K562 (cell line): ENCODE measurements at regions not wholly inside any gene's neighbourhood (a gene's known extent, or its start where the extent isn't known, plus 50 kb on each side); places are given as distances from the start of the nearest gene placed in this dataset.

Experiments
- ATAC-seq: fragments of 200-7000 bp; cut with Tn5 transposase; 3 replicates; pipeline ENCODE4 v1.9.1; 2020; ENCODE audit warnings: moderate library complexity
- BruUV-seq: library from RNA; stranded (reverse); fragments of 400-500 nt; replicated peaks from 2 replicates; lab custom pipeline; 2021; lab: Mats Ljungman, UMichigan
- CTCF ChIA-PET: fragments of 300-600 bp; formaldehyde crosslinking; extraction: SDS; loops from one replicate; lab custom pipeline; 2021; ENCODE audit warnings: low intra/inter-chr PET ratio; lab: Yijun Ruan, JAX
- POLR2A ChIA-PET: fragments of 300-600, 350-650 bp; sonication (Branson Sonifier 250); formaldehyde crosslinking; extraction: SDS; loops from one replicate; lab custom pipeline; 2021; ENCODE audit warnings: antibody characterized with exemption, inconsistent platforms; lab: Yijun Ruan, JAX
- DNase-seq, 4 experiments: peaks; one replicate each; pipeline versions ENCODE4 v3.0.0 to v3.0.0-alpha.2; 2011 to 2018; ENCODE audit warnings: low spot score in 3 of 4, mixed read lengths in 3 of 4; ENCODE audit errors: extremely low read depth in 1 of 4
- FAIRE-seq: peaks from 2 replicates; lab custom pipeline; 2011; peaks lifted over from hg19 to GRCh38; lab: Jason Lieb, UNC
- H2AFZ ChIP-seq: 2 replicates; pipeline ENCODE4 v1.6.0; 2011; ENCODE audit warnings: low read depth, low read length, control low read depth, inconsistent platforms
- H3K27ac ChIP-seq: fragments of 200-600 bp; 3 replicates; pipeline ENCODE4 v1.8.0; 2011; ENCODE audit warnings: low read depth, mild to moderate bottlenecking, control low read depth, inconsistent platforms, low read length, moderate library complexity, mixed read lengths; ENCODE audit errors: extremely low read depth
- H3K27me3 ChIP-seq, 2 experiments: fragments of 300-600 bp in 1 of 2; 2 replicates in 1 of 2; 3 replicates in 1 of 2; pipeline versions ENCODE4 v1.6.0 to v1.8.0; 2011; ENCODE audit warnings: inconsistent platforms in 2 of 2, low read length in 2 of 2, mild to moderate bottlenecking in 1 of 2, mixed read lengths in 1 of 2, moderate library complexity in 1 of 2; ENCODE audit not compliant: control insufficient read depth in 2 of 2, insufficient read depth in 2 of 2
- H3K36me3 ChIP-seq: fragments of 300-600 bp; 3 replicates; pipeline ENCODE4 v1.8.0; 2011; ENCODE audit warnings: mild to moderate bottlenecking, low read length, inconsistent platforms; ENCODE audit not compliant: control insufficient read depth, insufficient read depth
- H3K4me1 ChIP-seq, 2 experiments: fragments of 200-600 bp in 1 of 2; replicated peaks in 1 of 2; 2 replicates in 1 of 2; 3 replicates in 1 of 2; pipeline versions ENCODE4 v1.5.1 to v1.8.0; 2011; ENCODE audit warnings: inconsistent platforms in 2 of 2, low read length in 2 of 2, mild to moderate bottlenecking in 1 of 2, mixed read lengths in 1 of 2, moderate library complexity in 1 of 2; ENCODE audit not compliant: control insufficient read depth in 2 of 2, insufficient read depth in 2 of 2
- H3K4me2 ChIP-seq: 2 replicates; pipeline ENCODE4 v1.6.1; 2011; ENCODE audit warnings: low read length, control low read depth, inconsistent platforms, mixed read lengths; ENCODE audit not compliant: insufficient read depth
- H3K4me3 ChIP-seq: fragments of 200-600 bp; sonication (generic), shearing (Covaris generic); 2 replicates; pipeline ENCODE4 v1.5.1; 2016; ENCODE audit warnings: control low read depth, inconsistent platforms
- H3K79me2 ChIP-seq: fragments of 200-600 bp; 3 replicates; pipeline ENCODE4 v1.8.0; 2011; ENCODE audit warnings: low read length, inconsistent platforms; ENCODE audit not compliant: control insufficient read depth, insufficient read depth
- H3K9ac ChIP-seq, 2 experiments: 2 replicates each; pipeline versions ENCODE4 v1.6.0 to v1.6.1; 2011; ENCODE audit warnings: low read depth in 2 of 2, low read length in 2 of 2, control low read depth in 1 of 2, inconsistent platforms in 1 of 2, mild to moderate bottlenecking in 1 of 2, mixed read lengths in 1 of 2; ENCODE audit not compliant: insufficient read depth in 1 of 2
- H3K9me1 ChIP-seq: one replicate; pipeline ENCODE4 v1.6.0; 2011; ENCODE audit warnings: inconsistent platforms, mild to moderate bottlenecking, low read length, moderate library complexity; ENCODE audit not compliant: control insufficient read depth, insufficient read depth
- H3K9me3 ChIP-seq: replicated peaks from 2 replicates; pipeline ENCODE4 v1.5.1; 2011; ENCODE audit warnings: low read depth, low read length, inconsistent platforms; ENCODE audit not compliant: control insufficient read depth, insufficient read depth
- H4K20me1 ChIP-seq: replicated peaks from 2 replicates; pipeline ENCODE4 v1.6.1; 2011; ENCODE audit warnings: low read length, inconsistent platforms, mixed read lengths; ENCODE audit not compliant: control insufficient read depth, insufficient read depth
- BCOR ChIP-seq: fragments of 450-650 bp; IDR thresholded peaks from 2 replicates; pipeline ENCODE4 v1.6.1; 2016
- C11orf30 ChIP-seq: fragments of 450-650 bp; IDR thresholded peaks from 2 replicates; pipeline ENCODE4 v1.6.1; 2016; ENCODE audit warnings: low read depth, mild to moderate bottlenecking
- EHMT2 ChIP-seq: fragments of 450-650 bp; IDR thresholded peaks from 2 replicates; pipeline ENCODE4 v1.6.1; 2018; ENCODE audit warnings: antibody characterized with exemption
- EWSR1 ChIP-seq: fragments of 450-650 bp; IDR thresholded peaks from 2 replicates; pipeline ENCODE4 v1.6.1; 2018; ENCODE audit warnings: borderline replicate concordance, mild to moderate bottlenecking, low read depth, moderate library complexity; ENCODE audit not compliant: partially characterized antibody
- GMEB1 ChIP-seq: fragments of 250-450 bp; sonication (Bioruptor Pico); IDR thresholded peaks from 2 replicates; pipeline ENCODE4 v1.4.0; 2020; ENCODE audit warnings: mild to moderate bottlenecking
- SMARCA5 ChIP-seq: fragments of 450-650 bp; IDR thresholded peaks from 2 replicates; pipeline ENCODE4 v1.6.1; 2016
- TAL1 ChIP-seq: fragments of 450-650 bp; IDR thresholded peaks from 2 replicates; pipeline ENCODE4 v1.6.1; 2016; ENCODE audit warnings: mild to moderate bottlenecking
- ZNF311 ChIP-seq: fragments of 250-450 bp; sonication (Bioruptor Pico); IDR thresholded peaks from 2 replicates; pipeline ENCODE4 v1.4.0; 2020; ENCODE audit warnings: mild to moderate bottlenecking, moderate library complexity
- ZNF316 ChIP-seq: fragments of 450-650 bp; IDR thresholded peaks from 2 replicates; pipeline ENCODE4 v1.6.1; 2016
- WGBS: fragments of 100-300 bp; shearing (Covaris generic); methylation state at CpG from one replicate; pipeline ENCODE4 v1.1.6; 2016; ENCODE audit warnings: low coverage, mixed read lengths; ENCODE audit not compliant: insufficient coverage; ENCODE audit errors: missing lambda C conversion rate; 5-methylcytosine and 5-hydroxymethylcytosine counted together
- in situ Hi-C: fragments of 300-500 bp; cut with MboI; formaldehyde crosslinking; loops from 4 replicates; pipeline ENCODE4 v1.15.0; 2018; ENCODE audit warnings: inconsistent platforms, mixed read lengths
- intact Hi-C: fragments of 100-400 bp; cut with micrococcal nuclease; formaldehyde crosslinking; loops from 2 replicates; pipeline ENCODE4 v1.14.2; 2022

GRCh38 chr7:21137640-21138039 is 290.2 kb upstream of the SP4 start:
- ChIA-PET CTCF (no interaction called here), POLR2A (no interaction called here)
- no peak for FAIRE-seq
- Histone ChIP-seq H3K9ac (no peak overlapping the region), H3K27ac (no peak overlapping the region), H3K9me3 (no peaks in the 10 kb centered on the region), H2AFZ (no peak overlapping the region), H3K4me1 (no peaks in the 10 kb centered on the region), H3K27me3 (no peaks in the 10 kb centered on the region), H3K4me3 (no peak overlapping the region), H3K36me3 (no peaks in the 10 kb centered on the region), H3K79me2 (no peaks in the 10 kb centered on the region), H3K9me1 (no peaks in the 10 kb centered on the region), H4K20me1 (no peaks in the 10 kb centered on the region), H3K4me2 (no peak overlapping the region)
- in situ Hi-C loops (no loop called here), intact Hi-C loops (no loop called here)
- no peak for ATAC-seq
- TF ChIP-seq C11orf30 (peak; percentile 51), ZNF316 (peak; percentile 78), SMARCA5 (no peak)
- BruUV-seq = no TSS peak
- WGBS = 2% methylated on average over 3 of the region's 3 CpGs
- DNase-seq = no peak

DNA sequence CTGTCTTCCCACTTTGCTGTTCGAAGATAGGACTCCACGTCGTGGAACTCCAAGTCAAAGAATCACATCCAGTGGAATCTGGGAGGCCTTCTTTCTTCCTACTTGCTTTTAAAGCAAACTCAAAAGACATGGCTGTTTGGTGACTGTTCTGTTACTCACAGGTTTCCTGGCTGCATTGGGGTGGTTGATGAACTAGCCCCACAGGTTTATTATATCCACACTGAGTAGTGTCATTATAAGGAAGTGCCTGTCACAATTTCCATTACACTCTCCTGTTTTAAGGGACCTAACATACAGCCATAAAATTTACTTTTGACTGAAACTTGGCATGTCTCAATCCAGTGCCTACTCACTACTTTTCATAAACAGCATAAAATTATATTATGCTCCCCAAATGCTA is 287.3 kb upstream of the SP4 start:
- Histone ChIP-seq H3K9ac (no peak overlapping the region), H3K4me3 (no peak overlapping the region), H3K4me2 (no peak overlapping the region), H3K27me3 (no peaks in the 10 kb centered on the region), H3K9me3 (no peaks in the 10 kb centered on the region), H3K27ac (no peak overlapping the region), H3K9me1 (no peaks in the 10 kb centered on the region), H4K20me1 (no peaks in the 10 kb centered on the region), H3K36me3 (no peaks in the 10 kb centered on the region), H3K79me2 (no peaks in the 10 kb centered on the region), H2AFZ (no peak overlapping the region), H3K4me1 (no peaks in the 10 kb centered on the region)
- in situ Hi-C loops = no loop called here
- no TSS peak for BruUV-seq
- TF ChIP-seq ZNF311 (CRISPR knock-in tag) (no peak), EWSR1 (no peak), BCOR (no peak), GMEB1 (CRISPR knock-in tag) (no peak), TAL1 (no peak), EHMT2 (no peak)
- ATAC-seq (no peak), FAIRE-seq (no peak), DNase-seq (no peak)
- intact Hi-C loops = no loop called here
- POLR2A ChIA-PET = no interaction called here
- CTCF ChIA-PET = no interaction called here
- WGBS = 3% methylated on average over 3 of the region's 3 CpGs
